K562 (cell line): ENCODE measurements at regions not wholly inside any gene's neighbourhood (a gene's known extent, or its start where the extent isn't known, plus 50 kb on each side); places are given as distances from the start of the nearest gene placed in this dataset.

Experiments
- ATAC-seq: fragments of 200-7000 bp; cut with Tn5 transposase; 3 replicates; pipeline ENCODE4 v1.9.1; 2020; ENCODE audit warnings: moderate library complexity
- BruUV-seq: library from RNA; stranded (reverse); fragments of 400-500 nt; replicated peaks from 2 replicates; lab custom pipeline; 2021; lab: Mats Ljungman, UMichigan
- CTCF ChIA-PET: fragments of 300-600 bp; formaldehyde crosslinking; extraction: SDS; loops from one replicate; lab custom pipeline; 2021; ENCODE audit warnings: low intra/inter-chr PET ratio; lab: Yijun Ruan, JAX
- POLR2A ChIA-PET: fragments of 300-600, 350-650 bp; sonication (Branson Sonifier 250); formaldehyde crosslinking; extraction: SDS; loops from one replicate; lab custom pipeline; 2021; ENCODE audit warnings: antibody characterized with exemption, inconsistent platforms; lab: Yijun Ruan, JAX
- DNase-seq, 4 experiments: peaks; one replicate each; pipeline versions ENCODE4 v3.0.0 to v3.0.0-alpha.2; 2011 to 2018; ENCODE audit warnings: low spot score in 3 of 4, mixed read lengths in 3 of 4; ENCODE audit errors: extremely low read depth in 1 of 4
- FAIRE-seq: peaks from 2 replicates; lab custom pipeline; 2011; peaks lifted over from hg19 to GRCh38; lab: Jason Lieb, UNC
- H2AFZ ChIP-seq: 2 replicates; pipeline ENCODE4 v1.6.0; 2011; ENCODE audit warnings: low read depth, low read length, control low read depth, inconsistent platforms
- H3K27ac ChIP-seq: fragments of 200-600 bp; 3 replicates; pipeline ENCODE4 v1.8.0; 2011; ENCODE audit warnings: low read depth, mild to moderate bottlenecking, control low read depth, inconsistent platforms, low read length, moderate library complexity, mixed read lengths; ENCODE audit errors: extremely low read depth
- H3K27me3 ChIP-seq, 2 experiments: fragments of 300-600 bp in 1 of 2; 2 replicates in 1 of 2; 3 replicates in 1 of 2; pipeline versions ENCODE4 v1.6.0 to v1.8.0; 2011; ENCODE audit warnings: inconsistent platforms in 2 of 2, low read length in 2 of 2, mild to moderate bottlenecking in 1 of 2, mixed read lengths in 1 of 2, moderate library complexity in 1 of 2; ENCODE audit not compliant: control insufficient read depth in 2 of 2, insufficient read depth in 2 of 2
- H3K36me3 ChIP-seq: fragments of 300-600 bp; 3 replicates; pipeline ENCODE4 v1.8.0; 2011; ENCODE audit warnings: mild to moderate bottlenecking, low read length, inconsistent platforms; ENCODE audit not compliant: control insufficient read depth, insufficient read depth
- H3K4me1 ChIP-seq, 2 experiments: fragments of 200-600 bp in 1 of 2; replicated peaks in 1 of 2; 2 replicates in 1 of 2; 3 replicates in 1 of 2; pipeline versions ENCODE4 v1.5.1 to v1.8.0; 2011; ENCODE audit warnings: inconsistent platforms in 2 of 2, low read length in 2 of 2, mild to moderate bottlenecking in 1 of 2, mixed read lengths in 1 of 2, moderate library complexity in 1 of 2; ENCODE audit not compliant: control insufficient read depth in 2 of 2, insufficient read depth in 2 of 2
- H3K4me2 ChIP-seq: 2 replicates; pipeline ENCODE4 v1.6.1; 2011; ENCODE audit warnings: low read length, control low read depth, inconsistent platforms, mixed read lengths; ENCODE audit not compliant: insufficient read depth
- H3K4me3 ChIP-seq: fragments of 200-600 bp; sonication (generic), shearing (Covaris generic); 2 replicates; pipeline ENCODE4 v1.5.1; 2016; ENCODE audit warnings: control low read depth, inconsistent platforms
- H3K79me2 ChIP-seq: fragments of 200-600 bp; 3 replicates; pipeline ENCODE4 v1.8.0; 2011; ENCODE audit warnings: low read length, inconsistent platforms; ENCODE audit not compliant: control insufficient read depth, insufficient read depth
- H3K9ac ChIP-seq, 2 experiments: 2 replicates each; pipeline versions ENCODE4 v1.6.0 to v1.6.1; 2011; ENCODE audit warnings: low read depth in 2 of 2, low read length in 2 of 2, control low read depth in 1 of 2, inconsistent platforms in 1 of 2, mild to moderate bottlenecking in 1 of 2, mixed read lengths in 1 of 2; ENCODE audit not compliant: insufficient read depth in 1 of 2
- H3K9me1 ChIP-seq: one replicate; pipeline ENCODE4 v1.6.0; 2011; ENCODE audit warnings: inconsistent platforms, mild to moderate bottlenecking, low read length, moderate library complexity; ENCODE audit not compliant: control insufficient read depth, insufficient read depth
- H3K9me3 ChIP-seq: replicated peaks from 2 replicates; pipeline ENCODE4 v1.5.1; 2011; ENCODE audit warnings: low read depth, low read length, inconsistent platforms; ENCODE audit not compliant: control insufficient read depth, insufficient read depth
- H4K20me1 ChIP-seq: replicated peaks from 2 replicates; pipeline ENCODE4 v1.6.1; 2011; ENCODE audit warnings: low read length, inconsistent platforms, mixed read lengths; ENCODE audit not compliant: control insufficient read depth, insufficient read depth
- BRF1 ChIP-seq: IDR thresholded peaks from 3 replicates; pipeline ENCODE4 v1.6.1; 2011; ENCODE audit warnings: borderline replicate concordance, mild to moderate bottlenecking; ENCODE audit not compliant: insufficient read length; ENCODE audit errors: extremely low read depth
- ELF4 ChIP-seq: fragments of 450-650 bp; formaldehyde crosslinking; IDR thresholded peaks from 2 replicates; pipeline ENCODE4 v1.4.0; 2022; ENCODE audit warnings: missing genetic modification characterization
- HDAC8 ChIP-seq: fragments of 450-650 bp; IDR thresholded peaks from 2 replicates; pipeline ENCODE4 v1.6.1; 2016; ENCODE audit warnings: mild to moderate bottlenecking, missing genetic modification characterization, moderate library complexity, missing compliant biosample characterization
- HMG20B ChIP-seq: fragments of 250-450 bp; sonication (Bioruptor Pico); IDR thresholded peaks from 2 replicates; pipeline ENCODE4 v1.5.0; 2021; ENCODE audit warnings: mild to moderate bottlenecking
- HNRNPUL1 ChIP-seq: fragments of 200-400 bp; formaldehyde crosslinking; IDR thresholded peaks from 2 replicates; pipeline ENCODE4 v1.6.1; 2017; ENCODE audit warnings: low read length
- MCM3 ChIP-seq: fragments of 450-650 bp; IDR thresholded peaks from 2 replicates; pipeline ENCODE4 v1.6.1; 2016
- NFIC ChIP-seq: fragments of 450-650 bp; IDR thresholded peaks from 2 replicates; pipeline ENCODE4 v1.6.1; 2017; ENCODE audit warnings: mild to moderate bottlenecking, inconsistent platforms
- RBM17 ChIP-seq: fragments of 200-400 bp; formaldehyde crosslinking; IDR thresholded peaks from 2 replicates; pipeline ENCODE4 v1.6.1; 2017; ENCODE audit warnings: low read depth, mild to moderate bottlenecking, low read length, borderline replicate concordance
- SMARCB1 ChIP-seq: IDR thresholded peaks from 2 replicates; pipeline ENCODE4 v1.6.1; 2011; ENCODE audit warnings: improper control_type of control experiment, low read depth; ENCODE audit not compliant: insufficient read length
- STAT5A ChIP-seq: IDR thresholded peaks from 2 replicates; pipeline ENCODE4 v1.6.1; 2012; ENCODE audit warnings: low read length, inconsistent platforms, borderline replicate concordance
- ZFP36 ChIP-seq: fragments of 150-350 bp; IDR thresholded peaks from 2 replicates; pipeline ENCODE4 v1.6.1; 2018; ENCODE audit warnings: low read length, low read depth; ENCODE audit not compliant: partially characterized antibody
- ZNF165 ChIP-seq: fragments of 250-450 bp; sonication (Bioruptor Pico); IDR thresholded peaks from 2 replicates; pipeline ENCODE4 v1.4.0; 2020; ENCODE audit warnings: borderline replicate concordance
- ZNF224 ChIP-seq: sonication (generic); formaldehyde crosslinking; IDR thresholded peaks from 2 replicates; pipeline ENCODE4 v1.8.0; 2022; ENCODE audit warnings: mild to moderate bottlenecking, missing genetic modification reagents
- ZNF408 ChIP-seq: fragments of 250-450 bp; sonication (Bioruptor Pico); IDR thresholded peaks from 2 replicates; pipeline ENCODE4 v1.4.0; 2020; ENCODE audit warnings: low read depth, mild to moderate bottlenecking, moderate library complexity
- ZNF668 ChIP-seq: fragments of 250-450 bp; sonication (Bioruptor Pico); IDR thresholded peaks from 2 replicates; pipeline ENCODE4 v1.8.0; 2022; ENCODE audit warnings: mild to moderate bottlenecking, inconsistent platforms
- ZNF717 ChIP-seq: fragments of 250-450 bp; sonication (Bioruptor Pico); IDR thresholded peaks from 2 replicates; pipeline ENCODE4 v1.5.0; 2021
- WGBS: fragments of 100-300 bp; shearing (Covaris generic); methylation state at CpG from one replicate; pipeline ENCODE4 v1.1.6; 2016; ENCODE audit warnings: low coverage, mixed read lengths; ENCODE audit not compliant: insufficient coverage; ENCODE audit errors: missing lambda C conversion rate; 5-methylcytosine and 5-hydroxymethylcytosine counted together
- in situ Hi-C: fragments of 300-500 bp; cut with MboI; formaldehyde crosslinking; loops from 4 replicates; pipeline ENCODE4 v1.15.0; 2018; ENCODE audit warnings: inconsistent platforms, mixed read lengths
- intact Hi-C: fragments of 100-400 bp; cut with micrococcal nuclease; formaldehyde crosslinking; loops from 2 replicates; pipeline ENCODE4 v1.14.2; 2022
- TF ChIP-seq, protein P1 (sequence below): sonication (generic); formaldehyde crosslinking; IDR thresholded peaks from 2 replicates; pipeline ENCODE4 v1.8.1; 2022; ENCODE audit warnings: missing genetic modification reagents

DNA sequence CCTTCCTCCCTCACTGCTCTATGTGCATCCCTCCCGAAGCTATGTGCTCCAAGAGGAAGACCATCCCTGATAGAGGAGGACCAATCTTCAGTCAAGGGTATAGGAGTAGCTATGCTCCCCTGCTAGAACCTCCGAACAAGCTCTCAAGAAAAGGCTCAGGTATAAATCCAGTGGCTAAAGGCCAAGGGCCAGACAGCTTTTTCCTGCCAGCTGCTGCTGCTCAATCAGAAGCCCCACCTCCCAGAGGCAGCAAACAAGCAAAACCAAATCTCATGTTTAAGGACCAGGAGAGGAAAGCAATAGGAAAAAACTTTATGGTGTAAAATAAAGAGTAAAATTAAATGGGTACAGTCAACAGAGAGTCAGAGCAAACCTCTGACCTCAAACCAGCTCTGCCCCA, 187.2 kb downstream of the FGFR2 start:
- Histone ChIP-seq H4K20me1 (no peaks in the 10 kb centered on the region), H2AFZ (no peak overlapping the region), H3K9me1 (no peaks in the 10 kb centered on the region), H3K9me3 (no peaks in the 10 kb centered on the region), H3K4me3 (no peak overlapping the region), H3K9ac (no peak overlapping the region), H3K36me3 (no peaks in the 10 kb centered on the region), H3K79me2 (no peaks in the 10 kb centered on the region), H3K4me2 (no peak overlapping the region), H3K27me3 (no peaks in the 10 kb centered on the region), H3K4me1 (no peaks in the 10 kb centered on the region), H3K27ac (no peak overlapping the region)
- no TSS peak for BruUV-seq
- WGBS = 0% methylated on average over 1 of the region's 2 CpGs
- no peak for DNase-seq
- in situ Hi-C loops = no loop called here
- ChIA-PET POLR2A (no interaction called here), CTCF (no interaction called here)
- TF ChIP-seq HDAC8 = no peak
- TF ChIP-seq ZNF408 (CRISPR knock-in tag) = no peak
- no peak for TF ChIP-seq ZNF165
- no peak for TF ChIP-seq HNRNPUL1
- no peak for TF ChIP-seq SMARCB1
- no peak for TF ChIP-seq BRF1
- TF ChIP-seq ZNF668 (CRISPR knock-in tag) = no peak
- no peak for TF ChIP-seq NFIC
- TF ChIP-seq, protein P1, sequence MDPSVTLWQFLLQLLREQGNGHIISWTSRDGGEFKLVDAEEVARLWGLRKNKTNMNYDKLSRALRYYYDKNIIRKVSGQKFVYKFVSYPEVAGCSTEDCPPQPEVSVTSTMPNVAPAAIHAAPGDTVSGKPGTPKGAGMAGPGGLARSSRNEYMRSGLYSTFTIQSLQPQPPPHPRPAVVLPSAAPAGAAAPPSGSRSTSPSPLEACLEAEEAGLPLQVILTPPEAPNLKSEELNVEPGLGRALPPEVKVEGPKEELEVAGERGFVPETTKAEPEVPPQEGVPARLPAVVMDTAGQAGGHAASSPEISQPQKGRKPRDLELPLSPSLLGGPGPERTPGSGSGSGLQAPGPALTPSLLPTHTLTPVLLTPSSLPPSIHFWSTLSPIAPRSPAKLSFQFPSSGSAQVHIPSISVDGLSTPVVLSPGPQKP (CRISPR knock-in tag) = no peak
- no peak for TF ChIP-seq ZFP36
- TF ChIP-seq ZNF717 (CRISPR knock-in tag) = no peak
- TF ChIP-seq HMG20B (CRISPR knock-in tag) = no peak
- TF ChIP-seq RBM17 = no peak
- no peak for TF ChIP-seq STAT5A
- TF ChIP-seq MCM3 = no peak
- no peak for TF ChIP-seq ELF4 (CRISPR knock-in tag)
- no peak for TF ChIP-seq ZNF224 (CRISPR knock-in tag)
- no peak for ATAC-seq
- no peak for FAIRE-seq
- intact Hi-C loops = no loop called here
